CD4-positive, alpha-beta T cell treated with Interleukin-17A for 1 hour (primary cell): ENCODE measurements at regions not wholly inside any gene's neighbourhood (a gene's known extent, or its start where the extent isn't known, plus 50 kb on each side); places are given as distances from the start of the nearest gene placed in this dataset.

ENCODE experiments used
- DNase-seq: peaks from one replicate; pipeline ENCODE4 v3.0.0-alpha.2; 2020

DNA sequence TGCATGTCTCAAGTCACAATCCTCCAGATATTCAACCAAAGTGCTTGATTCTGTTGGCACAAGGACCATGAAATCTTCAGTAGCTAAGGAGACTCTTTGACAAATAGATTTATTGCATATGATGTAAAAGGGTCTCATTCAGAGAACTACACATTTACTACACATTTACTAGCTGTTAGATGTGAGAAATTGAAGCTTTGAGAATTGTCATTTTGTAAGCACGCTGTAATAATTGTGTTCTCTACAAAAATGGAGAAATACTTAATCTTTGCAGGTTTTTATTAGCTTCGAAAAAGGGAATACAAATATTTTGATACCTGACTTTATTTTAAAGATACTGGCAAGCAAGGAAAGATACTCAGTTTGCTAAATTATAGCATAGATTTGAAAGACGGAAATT, 70.2 kb upstream of the CHD2 start:
- no peak for DNase-seq

DNA sequence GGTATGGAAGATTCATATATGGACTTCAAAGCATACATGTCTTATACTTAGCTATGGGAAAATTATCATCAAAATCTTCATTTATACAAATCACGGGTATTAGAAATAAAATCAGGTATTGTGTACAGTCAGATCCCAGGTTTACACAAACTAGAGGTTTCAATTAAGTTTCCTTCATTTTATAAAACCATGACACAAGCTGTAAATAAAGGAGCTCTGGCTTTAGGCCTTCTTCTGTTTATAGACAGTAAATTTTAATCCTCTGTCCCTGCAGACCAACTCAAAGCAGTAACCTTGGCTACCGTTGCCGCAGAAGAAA, 68.8 kb upstream of the CHD2 start:
- DNase-seq: no peak

DNA sequence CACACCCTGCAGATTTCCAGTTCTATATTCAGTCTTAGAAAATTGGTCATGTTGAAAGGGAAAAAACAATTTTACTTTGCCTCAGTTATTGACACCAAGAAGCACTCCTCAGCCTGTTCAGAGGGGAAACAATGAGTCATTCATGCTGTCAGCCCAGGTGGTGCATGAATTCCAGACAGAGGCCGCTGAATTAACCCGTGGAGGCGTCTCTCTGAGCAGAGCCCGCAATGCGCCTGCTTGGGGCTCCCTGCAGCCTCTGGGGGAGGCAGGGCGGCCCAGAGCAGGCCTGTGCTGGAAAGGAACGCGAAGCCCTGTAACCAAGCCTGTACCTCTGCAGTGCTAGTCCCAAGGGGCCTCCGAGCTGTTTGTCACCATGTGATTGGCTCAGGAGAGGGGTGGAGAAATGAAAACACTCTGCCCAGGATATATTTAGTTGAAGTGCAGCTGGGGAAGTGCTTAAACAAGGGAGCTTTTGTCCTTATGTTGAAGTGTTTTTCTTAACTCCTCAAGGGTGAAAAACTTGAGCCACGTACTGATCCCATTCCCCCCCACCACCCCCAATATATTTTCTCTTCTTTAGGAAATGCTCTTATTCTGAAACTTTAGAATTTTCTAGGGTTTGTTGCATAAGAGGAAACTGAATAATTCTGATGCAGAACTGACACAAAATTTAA, 68.3 kb upstream of the CHD2 start:
- DNase-seq: peak; percentile 93

DNA sequence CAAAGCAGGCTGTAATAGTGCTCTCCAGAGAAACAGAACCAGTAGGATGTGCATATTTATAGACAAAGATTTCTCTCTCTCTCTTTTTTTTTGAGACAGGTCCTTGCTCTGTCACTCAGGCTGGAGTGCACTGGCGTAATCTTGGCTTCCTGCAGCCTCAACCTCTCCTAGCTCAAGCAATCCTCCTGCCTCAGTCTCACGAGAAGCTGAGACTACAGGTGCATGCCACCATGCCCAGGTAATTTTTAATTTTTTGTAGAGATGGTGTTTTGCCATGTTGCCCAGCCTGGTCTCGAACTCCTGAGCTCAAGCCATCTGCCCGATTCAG, 67.1 kb upstream of the CHD2 start:
- DNase-seq: no peak

DNA sequence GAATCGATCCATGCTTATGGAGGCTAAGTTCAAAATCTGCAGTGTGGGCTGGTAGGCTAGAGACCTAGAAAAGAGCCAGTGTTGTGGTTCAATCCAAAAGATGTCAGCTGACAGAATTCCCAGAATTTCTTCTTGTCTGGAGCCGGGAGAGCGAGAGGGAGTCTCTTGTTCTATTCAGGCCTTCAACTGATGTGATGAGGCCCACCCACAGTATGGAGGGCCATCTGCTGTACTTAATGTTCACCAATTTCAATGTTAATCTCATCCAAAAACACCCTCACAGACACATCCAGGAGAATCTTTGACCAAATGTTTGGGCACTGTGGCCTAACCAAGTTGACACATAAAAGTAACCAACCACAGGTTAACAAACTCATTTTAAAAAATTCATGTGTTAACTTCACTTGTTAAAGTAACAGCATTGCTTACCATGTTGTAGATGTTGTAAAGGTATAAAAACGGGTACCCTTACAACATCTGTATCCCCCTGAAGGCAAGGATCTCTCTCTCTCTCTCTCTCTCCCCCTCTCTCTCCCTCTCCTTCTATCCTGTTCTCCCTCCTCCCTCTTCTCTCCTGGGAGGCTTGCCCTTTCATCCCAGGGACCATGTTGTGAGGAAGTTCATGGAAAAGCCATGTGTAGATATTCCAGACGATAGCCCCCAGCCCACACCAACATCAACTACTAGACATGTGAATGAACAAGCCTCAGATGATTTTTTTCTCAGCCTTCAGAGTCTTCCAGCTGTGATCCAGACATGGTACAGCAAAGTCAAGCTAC, 66.4 kb upstream of the CHD2 start:
- DNase-seq: no peak

DNA sequence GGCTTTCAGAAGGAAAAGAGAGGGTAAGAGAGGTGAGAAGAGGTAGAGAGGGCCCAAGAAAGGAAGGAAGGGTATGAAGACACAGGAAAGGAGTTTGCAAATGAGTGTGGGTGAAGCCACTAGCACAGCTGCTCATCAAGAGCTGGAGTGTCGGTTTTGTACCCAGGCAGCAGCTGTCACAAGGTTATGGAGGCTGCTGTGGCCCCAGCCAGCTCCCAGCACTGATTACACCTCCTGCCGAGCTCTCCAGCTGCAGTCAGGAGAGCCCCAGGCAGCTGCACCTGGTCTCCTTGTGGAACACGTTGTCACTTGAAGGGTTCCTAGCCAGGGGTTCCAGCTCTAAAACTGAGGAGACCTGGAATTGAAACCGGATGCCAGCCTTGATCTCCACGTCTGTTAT, 60.4 kb upstream of the CHD2 start:
- DNase-seq: no peak

DNA sequence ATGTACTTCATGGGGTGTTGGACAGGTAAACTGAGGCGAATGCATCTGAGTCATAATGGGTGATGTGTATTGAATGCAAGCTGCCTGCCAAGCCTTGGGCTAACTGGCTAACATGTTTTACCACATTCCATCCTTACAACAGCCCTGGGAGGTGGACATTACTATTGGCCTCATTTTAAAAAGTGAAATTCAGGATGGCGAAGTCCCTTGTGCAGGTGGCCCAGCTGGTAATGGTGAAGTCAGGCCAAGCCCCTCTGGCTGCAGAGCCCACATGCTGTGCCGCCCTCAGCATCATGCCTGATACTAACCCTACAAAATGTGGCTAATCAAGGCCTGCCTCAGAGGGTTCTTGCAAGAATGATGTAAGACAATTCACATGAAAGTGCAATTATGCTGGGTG, 60.0 kb upstream of the CHD2 start:
- DNase-seq: no peak

DNA sequence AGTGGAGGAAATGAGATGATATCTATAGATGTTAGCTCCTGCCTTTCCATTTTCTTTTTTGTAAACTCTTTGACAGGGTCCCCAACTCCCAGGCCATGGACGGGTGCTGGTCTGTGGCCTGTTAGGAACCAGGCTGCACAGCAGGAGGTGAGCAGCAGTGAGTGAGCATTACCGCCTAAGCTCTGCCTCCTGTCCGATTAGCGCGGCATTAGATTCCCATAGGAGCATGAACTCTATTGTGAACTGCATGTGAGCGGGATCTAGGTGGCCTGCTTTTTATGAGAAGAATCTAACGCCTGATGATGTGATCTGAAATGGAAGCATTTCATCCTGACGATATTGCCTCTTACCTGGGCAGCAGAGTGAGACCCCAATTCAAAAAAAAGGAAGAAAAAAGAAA, 56.8 kb upstream of the CHD2 start:
- no peak for DNase-seq

DNA sequence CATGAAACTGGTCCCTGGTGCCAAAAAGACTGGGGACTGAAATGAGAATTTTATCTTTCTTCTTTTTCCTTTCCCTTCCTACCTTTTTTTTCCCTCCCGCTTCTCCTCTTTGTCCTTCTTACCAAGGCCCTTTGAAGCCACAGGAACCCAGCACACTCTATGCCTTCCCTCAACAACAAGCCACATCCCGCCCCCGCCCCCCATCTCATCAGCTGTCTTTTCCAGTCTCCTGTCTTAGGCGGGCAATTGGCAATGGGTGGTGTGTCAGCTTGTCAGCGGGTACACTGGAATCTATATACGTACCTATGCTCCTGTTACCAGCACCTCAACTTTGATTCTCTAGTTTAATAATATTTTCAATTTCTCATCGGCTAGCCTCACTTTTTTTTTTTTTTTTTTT, 56.3 kb upstream of the CHD2 start:
- peak; percentile 18 for DNase-seq

DNA sequence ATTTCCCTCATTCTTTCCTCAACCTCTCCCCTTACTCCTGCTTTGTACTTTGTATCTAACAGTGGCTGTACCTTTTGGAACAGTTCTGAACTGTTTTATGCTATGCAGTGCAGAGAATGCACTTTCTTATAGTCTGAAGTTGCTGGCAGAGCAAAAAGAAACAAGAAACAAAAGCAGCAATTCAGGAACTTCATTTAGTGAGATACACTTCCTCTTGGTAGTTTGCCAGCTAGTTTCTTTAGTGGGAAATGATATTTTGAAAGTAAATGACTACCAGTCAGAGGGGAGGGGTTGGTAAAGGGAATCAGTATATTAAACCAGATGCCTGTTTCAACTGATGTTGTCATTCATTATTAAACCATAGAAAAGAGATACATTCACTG, 55.0 kb upstream of the CHD2 start:
- peak; percentile 70 for DNase-seq

DNA sequence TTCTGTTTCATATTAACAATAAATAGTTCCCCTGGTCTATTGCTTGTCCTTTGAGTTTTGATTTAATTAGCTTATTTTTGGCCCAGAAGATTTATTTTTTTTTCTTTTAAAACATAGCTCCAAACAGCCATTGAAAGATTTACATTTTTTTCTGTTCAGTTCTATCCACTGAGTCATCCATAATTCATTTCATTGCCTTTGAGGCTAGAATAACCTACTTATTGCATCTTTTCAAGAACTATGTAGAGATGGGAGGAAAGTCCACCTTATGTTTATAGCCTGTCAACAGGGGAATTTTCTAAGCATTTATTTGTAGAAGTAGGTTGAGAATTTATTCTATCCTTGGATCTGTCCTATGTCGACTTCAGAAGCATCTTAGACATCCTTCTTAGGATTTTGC, 53.4 kb upstream of the CHD2 start:
- no peak for DNase-seq

DNA sequence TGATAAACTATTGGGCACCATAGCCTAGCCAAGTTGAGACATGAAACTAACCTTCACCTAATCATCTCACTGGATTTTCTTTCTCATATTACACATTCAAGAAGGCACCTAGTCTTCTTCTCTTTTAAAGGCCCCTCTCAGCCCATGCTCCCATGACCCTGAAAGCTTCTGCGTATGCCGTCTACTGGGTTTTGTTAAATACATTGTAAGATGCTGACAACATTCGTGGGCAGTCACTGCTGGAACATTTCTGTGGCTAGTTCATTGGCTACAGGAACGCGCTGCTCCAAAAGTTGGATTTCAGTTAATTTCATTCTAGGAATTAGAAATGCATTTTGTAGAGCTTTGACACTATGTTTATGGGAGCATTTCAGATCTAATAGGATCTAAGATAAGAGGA, 52.3 kb upstream of the CHD2 start:
- DNase-seq: no peak

DNA sequence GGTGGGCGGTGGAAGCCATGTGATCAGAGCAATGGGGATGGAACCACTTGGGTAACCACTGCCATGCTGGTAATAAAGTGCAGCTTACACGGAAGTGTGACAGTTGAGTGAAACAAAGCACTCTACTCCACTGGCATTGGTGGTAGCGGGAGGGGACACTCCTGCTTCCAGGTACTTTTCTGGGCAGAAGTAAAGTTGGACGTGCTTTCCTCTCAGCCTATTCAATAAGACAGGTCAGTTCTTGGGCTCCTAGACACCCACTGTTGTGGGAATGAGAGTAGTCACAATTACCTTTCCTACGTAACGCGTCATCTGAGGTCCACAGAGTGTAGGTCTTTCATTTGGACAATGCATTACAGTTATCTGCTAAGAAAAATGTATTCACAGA, 51.7 kb upstream of the CHD2 start:
- no peak for DNase-seq

DNA sequence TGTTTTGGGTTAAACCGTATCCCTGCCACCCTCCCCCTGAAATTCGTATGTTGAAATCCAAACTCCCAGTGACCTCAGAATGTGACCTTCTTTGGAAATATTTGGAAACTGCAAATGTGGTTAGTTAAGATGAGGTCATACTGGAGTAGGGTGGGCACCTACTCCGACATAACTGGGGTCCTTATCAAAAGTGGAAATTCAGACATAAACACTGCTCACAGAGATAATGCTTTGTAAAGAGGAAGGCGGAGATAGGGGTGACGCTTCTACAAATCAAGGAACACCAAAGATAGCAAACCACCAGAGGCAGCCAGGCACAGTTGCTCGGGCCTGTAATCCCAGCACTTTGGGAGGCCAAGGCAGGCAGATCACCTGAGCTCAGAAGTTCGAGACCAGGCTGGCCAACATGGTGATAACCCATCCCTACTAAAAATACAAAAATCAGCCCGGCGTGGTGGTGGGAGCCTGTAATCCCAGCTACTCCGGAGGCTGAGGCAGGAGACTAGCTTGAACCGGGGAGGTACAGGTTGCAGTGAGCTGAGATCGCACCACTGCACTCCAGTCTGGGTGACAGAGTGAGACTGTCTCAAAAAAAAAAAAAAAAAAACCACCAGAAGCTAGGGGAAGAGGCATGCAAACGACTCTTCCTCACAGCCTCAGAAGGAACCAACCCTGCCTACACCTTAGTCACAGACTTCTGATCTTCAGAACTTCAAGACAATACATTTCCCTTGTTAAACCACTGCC, 51.1 kb upstream of the CHD2 start:
- peak; percentile 73 for DNase-seq

DNA sequence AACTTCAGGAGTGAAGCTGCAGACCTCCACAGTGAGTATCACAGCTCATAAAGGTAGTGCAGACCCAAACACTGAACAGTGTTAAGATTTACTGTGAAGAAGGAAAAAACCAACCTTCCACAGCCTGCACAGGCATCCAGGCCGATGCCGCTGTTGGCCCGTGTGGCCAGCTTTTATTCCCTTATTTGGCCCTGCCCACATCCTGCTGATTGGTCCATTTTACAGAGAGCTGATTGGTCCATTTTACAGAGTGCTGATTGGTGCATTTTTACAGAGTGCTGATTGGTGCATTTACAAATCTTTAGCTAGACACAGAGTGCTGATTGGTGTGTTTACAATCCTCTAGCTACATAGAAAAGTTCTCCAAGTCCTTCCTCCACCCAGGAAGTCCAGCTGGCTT, 49.9 kb upstream of the CHD2 start:
- peak; percentile 35 for DNase-seq
